HG02870 (cell line): ENCODE measurements at regions not wholly inside any gene's neighbourhood (a gene's known extent, or its start where the extent isn't known, plus 50 kb on each side); places are given as distances from the start of the nearest gene placed in this dataset.
"Not testable (repeated sequence)": the region's sequence is repeated elsewhere in the genome, so short reads cannot be mapped to it uniquely, and the experiment has no call there.

Experiments used
- ATAC-seq: cut with Tn5 transposase; IDR thresholded peaks from one replicate; pipeline ENCODE4 v1.9.1; 2021; ENCODE audit warnings: mild to moderate bottlenecking, moderate library complexity; ENCODE audit not compliant: unreplicated experiment

GRCh38 chr3:31321620-31322019, 211.1 kb upstream of the STT3B start:
- ATAC-seq = no peak

- no peak for ATAC-seq
These were observed 210.3 kb upstream of the STT3B start for GRCh38 chr3:31322460-31322859.

GRCh38 chr3:31327826-31328357, 204.8 kb upstream of the STT3B start:
- not testable (repeated sequence) for ATAC-seq

- no peak for ATAC-seq
These were observed 201.4 kb upstream of the STT3B start for GRCh38 chr3:31331278-31331677.

GRCh38 chr3:31341130-31341529, 191.6 kb upstream of the STT3B start:
- no peak for ATAC-seq

- no peak for ATAC-seq
These were observed 189.7 kb upstream of the STT3B start for GRCh38 chr3:31343075-31343474.

GRCh38 chr3:31345581-31345980, 187.1 kb upstream of the STT3B start:
- no peak for ATAC-seq

- ATAC-seq = no peak
These were observed 186.2 kb upstream of the STT3B start for GRCh38 chr3:31346542-31346979.

- ATAC-seq = no peak
These were observed 183.6 kb upstream of the STT3B start for GRCh38 chr3:31349001-31349748.

- no peak for ATAC-seq
These were observed 182.4 kb upstream of the STT3B start for GRCh38 chr3:31350307-31350706.

GRCh38 chr3:31352331-31352730, 180.4 kb upstream of the STT3B start:
- ATAC-seq = no peak

- no peak for ATAC-seq
These were observed 179.6 kb upstream of the STT3B start for GRCh38 chr3:31353166-31353565.

- no peak for ATAC-seq
These were observed 178.4 kb upstream of the STT3B start for GRCh38 chr3:31354373-31354772.

- no peak for ATAC-seq
These were observed 176.9 kb upstream of the STT3B start for GRCh38 chr3:31355807-31356206.

GRCh38 chr3:31356941-31357340, 175.8 kb upstream of the STT3B start:
- ATAC-seq = no peak

GRCh38 chr3:31357451-31357850, 175.3 kb upstream of the STT3B start:
- no peak for ATAC-seq

- no peak for ATAC-seq
These were observed 174.2 kb upstream of the STT3B start for GRCh38 chr3:31358473-31359070.

- no peak for ATAC-seq
These were observed 171.1 kb upstream of the STT3B start for GRCh38 chr3:31361371-31362273.

GRCh38 chr3:31364188-31364587, 168.5 kb upstream of the STT3B start:
- ATAC-seq = no peak

GRCh38 chr3:31364711-31365110, 168.0 kb upstream of the STT3B start:
- ATAC-seq = no peak

GRCh38 chr3:31367518-31367917, 165.2 kb upstream of the STT3B start:
- ATAC-seq = no peak
